GM12892 (cell line): ENCODE measurements at regions not wholly inside any gene's neighbourhood (a gene's known extent, or its start where the extent isn't known, plus 50 kb on each side); places are given as distances from the start of the nearest gene placed in this dataset.
A peak's percentile ranks its signal among the peaks of the same experiment; 100 is the strongest.
"Not testable (repeated sequence)": the region's sequence is repeated elsewhere in the genome, so short reads cannot be mapped to it uniquely, and the experiment has no call there.

Source experiments
- DNase-seq: peaks from one replicate; pipeline ENCODE4 v3.0.0; 2011; ENCODE audit not compliant: insufficient read length
- FAIRE-seq: peaks from 2 replicates; lab custom pipeline; 2011; peaks lifted over from hg19 to GRCh38; lab: Jason Lieb, UNC

- FAIRE-seq, DNase-seq: not testable (repeated sequence)
Observed at GRCh38 chr2:87691899-87692592, 55.8 kb upstream of the PLGLB2 start.

GRCh38 chr2:87692914-87693313, 55.0 kb upstream of the PLGLB2 start:
- not testable (repeated sequence) for DNase-seq, FAIRE-seq

GRCh38 chr2:87693882-87694281, 54.0 kb upstream of the PLGLB2 start:
- peak; percentile 51 for FAIRE-seq
- DNase-seq: not testable (repeated sequence)

DNA sequence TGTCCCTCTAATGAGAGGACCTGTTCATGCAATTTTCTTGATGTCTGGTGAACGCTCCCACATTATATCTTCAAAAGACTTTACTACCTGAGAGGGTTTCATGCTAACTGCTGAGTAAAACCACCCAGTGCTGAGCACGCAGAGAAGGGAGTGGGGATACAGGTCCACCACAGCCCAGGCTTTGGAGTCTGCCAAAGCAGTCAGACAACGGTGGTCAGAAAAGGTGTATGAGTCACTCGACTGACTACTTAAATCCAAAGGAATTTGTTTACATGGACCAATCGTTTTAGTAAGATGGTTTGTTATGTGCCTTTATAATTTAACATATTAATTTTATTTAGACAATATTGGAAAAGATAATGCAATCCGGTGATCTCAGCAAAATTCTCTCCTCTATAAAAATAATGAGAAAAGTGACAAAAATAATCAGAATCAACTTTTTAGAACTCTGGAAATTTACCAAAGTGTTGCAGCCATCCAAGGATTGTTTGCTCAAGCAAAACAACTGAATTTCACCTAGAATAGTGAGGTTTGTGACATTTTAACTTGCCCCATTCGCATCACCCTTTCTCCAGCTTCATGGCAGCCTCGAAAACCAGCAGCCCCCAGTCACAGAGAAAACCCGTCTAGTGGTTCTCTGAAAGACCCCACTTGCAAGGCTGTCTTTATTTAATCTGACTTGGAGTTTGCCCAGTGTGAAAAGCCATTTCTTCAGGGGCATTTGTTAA, 52.1 kb upstream of the PLGLB2 start:
- DNase-seq, FAIRE-seq: not testable (repeated sequence)
